Lower leg skin (tissue), 3 donors: ENCODE measurements at regions not wholly inside any gene's neighbourhood (a gene's known extent, or its start where the extent isn't known, plus 50 kb on each side); places are given as distances from the start of the nearest gene placed in this dataset.

Experiments used
- POLR2A ChIP-seq, 2 donors: fragments of 450-650 bp; IDR thresholded peaks; one replicate each; pipeline ENCODE4 v1.6.1; 2016 to 2017; ENCODE audit warnings: antibody characterized with exemption in 2 of 2, mild to moderate bottlenecking in 1 of 2, moderate library complexity in 1 of 2
- TF ChIP-seq, protein P1 (sequence below), 3 donors: fragments of 450-650 bp; IDR thresholded peaks; one replicate each; pipeline ENCODE4 v1.5.1; 2016; ENCODE audit warnings: antibody characterized with exemption in 3 of 3, mild to moderate bottlenecking in 3 of 3, moderate library complexity in 2 of 3

DNA sequence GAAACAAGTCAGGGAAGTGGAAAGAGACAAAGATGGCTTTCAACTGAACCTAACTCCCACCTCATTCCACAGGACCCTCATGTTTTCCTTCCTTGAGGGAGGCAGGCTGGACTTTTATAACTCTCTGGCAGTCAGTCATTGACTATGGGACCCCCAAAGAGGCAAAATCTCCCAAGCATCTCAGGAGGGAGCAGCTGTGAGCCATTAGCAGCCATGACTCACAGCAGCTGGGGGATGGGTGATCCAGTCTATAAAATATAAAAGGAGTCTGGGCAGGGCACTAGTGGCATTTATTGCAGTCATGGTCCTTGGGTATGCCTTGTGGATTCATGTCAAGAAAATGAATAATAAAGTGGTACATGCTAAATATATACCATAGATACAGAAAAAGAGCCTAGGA lies 387.0 kb upstream of the CHD6 start:
- no peak for TF ChIP-seq POLR2A (IDR thresholded peaks at IDR 0.05)
- TF ChIP-seq, protein P1, sequence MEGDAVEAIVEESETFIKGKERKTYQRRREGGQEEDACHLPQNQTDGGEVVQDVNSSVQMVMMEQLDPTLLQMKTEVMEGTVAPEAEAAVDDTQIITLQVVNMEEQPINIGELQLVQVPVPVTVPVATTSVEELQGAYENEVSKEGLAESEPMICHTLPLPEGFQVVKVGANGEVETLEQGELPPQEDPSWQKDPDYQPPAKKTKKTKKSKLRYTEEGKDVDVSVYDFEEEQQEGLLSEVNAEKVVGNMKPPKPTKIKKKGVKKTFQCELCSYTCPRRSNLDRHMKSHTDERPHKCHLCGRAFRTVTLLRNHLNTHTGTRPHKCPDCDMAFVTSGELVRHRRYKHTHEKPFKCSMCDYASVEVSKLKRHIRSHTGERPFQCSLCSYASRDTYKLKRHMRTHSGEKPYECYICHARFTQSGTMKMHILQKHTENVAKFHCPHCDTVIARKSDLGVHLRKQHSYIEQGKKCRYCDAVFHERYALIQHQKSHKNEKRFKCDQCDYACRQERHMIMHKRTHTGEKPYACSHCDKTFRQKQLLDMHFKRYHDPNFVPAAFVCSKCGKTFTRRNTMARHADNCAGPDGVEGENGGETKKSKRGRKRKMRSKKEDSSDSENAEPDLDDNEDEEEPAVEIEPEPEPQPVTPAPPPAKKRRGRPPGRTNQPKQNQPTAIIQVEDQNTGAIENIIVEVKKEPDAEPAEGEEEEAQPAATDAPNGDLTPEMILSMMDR (IDR thresholded peaks at IDR 0.05) = no peak
